Activated T-cell treated with anti-CD3 and anti-CD28 coated beads, Interleukin-2, amount 50 U/mL, for 24 hours (primary cell): ENCODE measurements at regions not wholly inside any gene's neighbourhood (a gene's known extent, or its start where the extent isn't known, plus 50 kb on each side); places are given as distances from the start of the nearest gene placed in this dataset.

Source experiments
- DNase-seq: peaks from one replicate; pipeline ENCODE4 v3.0.0-alpha.2; 2020
- H3K27ac Mint-ChIP-seq: 2 replicates; pipeline ENCODE4 v1.8.0; 2020; ENCODE audit warnings: mild to moderate bottlenecking, mixed read lengths
- H3K27me3 Mint-ChIP-seq: 2 replicates; pipeline ENCODE4 v1.8.0; 2020; ENCODE audit warnings: mixed read lengths
- H3K36me3 Mint-ChIP-seq: 2 replicates; pipeline ENCODE4 v1.8.0; 2020; ENCODE audit warnings: low read depth, mixed read lengths
- H3K4me1 Mint-ChIP-seq: 2 replicates; pipeline ENCODE4 v1.8.0; 2020; ENCODE audit warnings: low read depth, mixed read lengths
- H3K4me3 Mint-ChIP-seq: 2 replicates; pipeline ENCODE4 v1.8.0; 2020; ENCODE audit warnings: mild to moderate bottlenecking, moderate library complexity, mixed read lengths
- H3K9me3 Mint-ChIP-seq: 2 replicates; pipeline ENCODE4 v1.8.0; 2020; ENCODE audit warnings: mixed read lengths

- DNase-seq = no peak
- H3K27ac Mint-ChIP-seq = no peak overlapping the region
- H3K9me3 Mint-ChIP-seq = no peaks in the 10 kb centered on the region
- H3K36me3 Mint-ChIP-seq = no peaks in the 10 kb centered on the region
- peaks cover 6% of the 10 kb centered on the region for H3K27me3 Mint-ChIP-seq
- no peaks in the 10 kb centered on the region for H3K4me1 Mint-ChIP-seq
- H3K4me3 Mint-ChIP-seq = no peak overlapping the region
These were observed 244.7 kb downstream of the ICE1 start for GRCh38 chr5:5667136-5667554.

GRCh38 chr5:5666369-5666768 lies 243.9 kb downstream of the ICE1 start:
- DNase-seq = no peak
- Mint-ChIP-seq H3K9me3 (no peaks in the 10 kb centered on the region), H3K4me1 (no peaks in the 10 kb centered on the region), H3K27ac (no peak overlapping the region), H3K36me3 (no peaks in the 10 kb centered on the region), H3K4me3 (no peak overlapping the region), H3K27me3 (peaks cover 10% of the 10 kb centered on the region)

- no peaks in the 10 kb centered on the region for H3K4me1 Mint-ChIP-seq
- H3K27me3 Mint-ChIP-seq = peaks cover 13% of the 10 kb centered on the region
- H3K36me3 Mint-ChIP-seq = no peaks in the 10 kb centered on the region
- no peak overlapping the region for H3K4me3 Mint-ChIP-seq
- H3K27ac Mint-ChIP-seq = no peak overlapping the region
- H3K9me3 Mint-ChIP-seq = no peaks in the 10 kb centered on the region
- no peak for DNase-seq
These were observed 243.5 kb downstream of the ICE1 start for GRCh38 chr5:5666076-5666365.

- Mint-ChIP-seq H3K27ac (no peak overlapping the region), H3K4me3 (no peak overlapping the region)
These were observed 243.0 kb downstream of the ICE1 start for GRCh38 chr5:5665225-5666075.

GRCh38 chr5:5658889-5659465 lies 236.5 kb downstream of the ICE1 start:
- Mint-ChIP-seq H3K4me3 (no peak overlapping the region), H3K27ac (no peak overlapping the region), H3K4me1 (no peaks in the 10 kb centered on the region), H3K27me3 (peaks cover 19% of the 10 kb centered on the region), H3K9me3 (no peaks in the 10 kb centered on the region), H3K36me3 (no peaks in the 10 kb centered on the region)
- no peak for DNase-seq

More at GRCh38 chr5:5665225-5666075, 243.0 kb downstream of the ICE1 start:
- no peaks in the 10 kb centered on the region for H3K9me3 Mint-ChIP-seq
- DNase-seq = no peak
- no peaks in the 10 kb centered on the region for H3K36me3 Mint-ChIP-seq
- H3K4me1 Mint-ChIP-seq = no peaks in the 10 kb centered on the region
- peaks cover 13% of the 10 kb centered on the region for H3K27me3 Mint-ChIP-seq

- Mint-ChIP-seq H3K4me1 (no peaks in the 10 kb centered on the region), H3K27me3 (peaks cover 19% of the 10 kb centered on the region), H3K27ac (no peak overlapping the region), H3K9me3 (no peaks in the 10 kb centered on the region), H3K36me3 (no peaks in the 10 kb centered on the region), H3K4me3 (no peak overlapping the region)
- DNase-seq = no peak
These were observed 235.7 kb downstream of the ICE1 start for GRCh38 chr5:5658226-5658625.

- H3K36me3 Mint-ChIP-seq = no peaks in the 10 kb centered on the region
- H3K4me1 Mint-ChIP-seq = no peaks in the 10 kb centered on the region
- H3K9me3 Mint-ChIP-seq = no peaks in the 10 kb centered on the region
- no peak overlapping the region for H3K27ac Mint-ChIP-seq
- peaks cover 5% of the 10 kb centered on the region for H3K27me3 Mint-ChIP-seq
- no peak overlapping the region for H3K4me3 Mint-ChIP-seq
- no peak for DNase-seq
These were observed 229.7 kb downstream of the ICE1 start for GRCh38 chr5:5652181-5652580.

- no peak for DNase-seq
- Mint-ChIP-seq H3K4me1 (no peaks in the 10 kb centered on the region), H3K27ac (no peak overlapping the region), H3K27me3 (peaks cover 5% of the 10 kb centered on the region), H3K4me3 (no peak overlapping the region), H3K9me3 (no peaks in the 10 kb centered on the region), H3K36me3 (no peaks in the 10 kb centered on the region)
These were observed 228.5 kb downstream of the ICE1 start for GRCh38 chr5:5650949-5651348.

- Mint-ChIP-seq H3K27ac (no peak overlapping the region), H3K27me3 (peaks cover 5% of the 10 kb centered on the region), H3K36me3 (no peaks in the 10 kb centered on the region), H3K9me3 (no peaks in the 10 kb centered on the region), H3K4me1 (no peaks in the 10 kb centered on the region), H3K4me3 (no peak overlapping the region)
- no peak for DNase-seq
These were observed 227.8 kb downstream of the ICE1 start for GRCh38 chr5:5650242-5650641.

GRCh38 chr5:5649641-5650040 lies 227.2 kb downstream of the ICE1 start:
- H3K4me3 Mint-ChIP-seq = no peak overlapping the region
- no peak for DNase-seq
- no peaks in the 10 kb centered on the region for H3K4me1 Mint-ChIP-seq
- H3K27me3 Mint-ChIP-seq = peaks cover 5% of the 10 kb centered on the region
- H3K36me3 Mint-ChIP-seq = no peaks in the 10 kb centered on the region
- no peak overlapping the region for H3K27ac Mint-ChIP-seq
- H3K9me3 Mint-ChIP-seq = no peaks in the 10 kb centered on the region

- Mint-ChIP-seq H3K4me3 (no peak overlapping the region), H3K4me1 (no peaks in the 10 kb centered on the region), H3K36me3 (no peaks in the 10 kb centered on the region), H3K9me3 (no peaks in the 10 kb centered on the region), H3K27me3 (no peaks in the 10 kb centered on the region), H3K27ac (no peak overlapping the region)
- DNase-seq = no peak
These were observed 226.2 kb downstream of the ICE1 start for GRCh38 chr5:5648694-5649093.

- no peaks in the 10 kb centered on the region for H3K9me3 Mint-ChIP-seq
- H3K27ac Mint-ChIP-seq = no peak overlapping the region
- no peaks in the 10 kb centered on the region for H3K4me1 Mint-ChIP-seq
- no peaks in the 10 kb centered on the region for H3K27me3 Mint-ChIP-seq
- DNase-seq = no peak
- no peaks in the 10 kb centered on the region for H3K36me3 Mint-ChIP-seq
- H3K4me3 Mint-ChIP-seq = no peak overlapping the region
These were observed 223.4 kb downstream of the ICE1 start for GRCh38 chr5:5645891-5646290.

GRCh38 chr5:5645198-5645597 lies 222.7 kb downstream of the ICE1 start:
- Mint-ChIP-seq H3K4me3 (no peak overlapping the region), H3K27me3 (peaks cover under 1% of the 10 kb centered on the region), H3K36me3 (no peaks in the 10 kb centered on the region), H3K9me3 (no peaks in the 10 kb centered on the region), H3K27ac (no peak overlapping the region), H3K4me1 (no peaks in the 10 kb centered on the region)
- DNase-seq = no peak

GRCh38 chr5:5644249-5644648 lies 221.8 kb downstream of the ICE1 start:
- H3K9me3 Mint-ChIP-seq = no peaks in the 10 kb centered on the region
- no peaks in the 10 kb centered on the region for H3K36me3 Mint-ChIP-seq
- DNase-seq = no peak
- no peaks in the 10 kb centered on the region for H3K4me1 Mint-ChIP-seq
- peaks cover 6% of the 10 kb centered on the region for H3K27me3 Mint-ChIP-seq
- H3K4me3 Mint-ChIP-seq = no peak overlapping the region
- H3K27ac Mint-ChIP-seq = no peak overlapping the region

GRCh38 chr5:5643481-5643880 lies 221.0 kb downstream of the ICE1 start:
- Mint-ChIP-seq H3K36me3 (no peaks in the 10 kb centered on the region), H3K4me3 (no peak overlapping the region), H3K4me1 (no peaks in the 10 kb centered on the region), H3K9me3 (no peaks in the 10 kb centered on the region), H3K27me3 (peaks cover 6% of the 10 kb centered on the region), H3K27ac (no peak overlapping the region)
- no peak for DNase-seq
